ELR (cell line): ENCODE measurements at regions not wholly inside any gene's neighbourhood (a gene's known extent, or its start where the extent isn't known, plus 50 kb on each side); places are given as distances from the start of the nearest gene placed in this dataset.
A peak's percentile ranks its signal among the peaks of the same experiment; 100 is the strongest.

Experiments
- DNase-seq: peaks from one replicate; pipeline ENCODE4 v3.0.0-alpha.2; 2015; ENCODE audit warnings: low read depth

DNA sequence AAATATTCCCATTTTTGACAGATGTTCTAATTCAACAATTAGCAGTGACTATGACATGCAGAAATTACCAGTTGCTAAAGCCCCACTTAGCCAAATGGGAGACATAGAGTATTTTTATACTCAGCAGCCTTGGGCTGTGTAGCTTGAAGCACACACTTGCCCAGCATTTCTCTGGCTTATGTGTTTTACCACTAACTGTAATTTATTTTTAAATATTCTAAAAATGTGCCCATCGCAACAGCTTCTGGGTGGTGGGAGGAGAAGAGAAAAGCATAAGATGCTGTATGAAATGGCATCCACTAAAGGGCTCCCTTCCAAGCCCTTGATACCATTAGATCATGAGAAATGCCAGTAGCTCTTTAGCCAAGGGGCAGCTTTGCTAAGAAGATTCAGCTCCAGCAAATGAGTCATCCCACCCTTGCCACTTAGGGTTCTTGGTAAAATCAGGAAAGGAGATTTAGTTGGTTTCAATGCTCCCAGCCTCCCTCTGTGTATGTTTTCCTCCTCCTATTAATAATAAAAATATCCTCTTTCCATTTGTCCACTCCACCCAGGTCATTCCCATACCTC, 462.7 kb upstream of the DEPDC1 start:
- DNase-seq = no peak

DNA sequence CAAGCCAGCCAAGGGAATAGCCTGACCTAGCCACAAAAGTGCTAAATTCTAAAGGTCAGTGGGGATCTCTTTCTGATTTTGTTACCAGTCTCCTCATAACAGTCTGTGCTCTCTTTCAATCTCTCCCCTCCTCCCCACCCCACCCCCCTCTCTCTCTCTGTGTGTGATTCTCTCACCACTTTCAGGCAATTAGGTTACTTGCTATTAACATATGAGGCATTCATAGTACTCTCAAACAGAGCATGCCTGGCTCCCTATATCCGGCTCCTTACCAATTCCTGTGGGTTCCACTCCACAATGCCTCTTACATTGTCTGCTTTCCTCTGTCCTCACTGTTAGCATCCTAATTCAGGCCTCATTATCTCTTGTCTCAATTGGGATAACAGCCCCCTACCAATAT, 464.3 kb upstream of the DEPDC1 start:
- no peak for DNase-seq

- DNase-seq = no peak
Observed at GRCh38 chr1:68963353-68963752, 466.5 kb upstream of the DEPDC1 start.

- DNase-seq = no peak
Observed at GRCh38 chr1:68969441-68969840, 472.6 kb upstream of the DEPDC1 start.

- no peak for DNase-seq
Observed at GRCh38 chr1:68970571-68970970, 473.7 kb upstream of the DEPDC1 start.

DNA sequence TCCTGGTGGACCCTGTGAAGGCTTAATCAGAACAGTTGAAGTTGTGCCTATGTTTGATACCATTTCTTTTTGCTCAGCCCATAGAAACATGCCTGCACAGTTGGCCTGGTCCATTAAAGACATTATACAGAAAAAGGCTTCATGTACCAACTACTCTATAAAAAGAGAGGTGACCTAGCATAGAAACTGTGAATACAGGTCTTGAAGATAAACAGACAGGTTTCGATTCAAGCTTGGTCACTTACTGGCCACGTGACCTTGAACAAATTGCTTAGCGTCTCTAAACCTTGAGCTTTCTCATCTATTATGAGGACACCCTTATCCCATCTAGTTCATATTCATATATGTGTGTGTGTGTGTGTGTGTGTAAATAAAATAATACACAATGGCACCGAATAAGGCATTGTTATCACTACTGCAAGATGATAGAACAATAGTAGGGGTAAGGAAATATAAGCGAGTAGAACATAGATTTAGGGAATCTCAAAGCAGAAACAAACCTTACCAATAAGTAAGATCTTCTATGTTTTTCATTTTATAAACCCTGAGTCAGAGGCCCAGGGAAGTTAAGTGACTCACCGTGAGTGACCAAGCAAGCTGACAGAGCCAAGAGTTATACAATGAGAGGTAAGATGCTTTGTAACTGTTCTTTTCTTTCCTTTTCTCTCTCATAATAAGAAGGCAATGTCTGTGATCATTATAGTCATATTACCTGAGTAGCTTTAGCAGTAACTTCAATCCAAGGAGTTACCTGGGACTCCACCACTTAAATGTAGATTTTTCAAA, 476.8 kb upstream of the DEPDC1 start:
- DNase-seq = peak; percentile 20

GRCh38 chr1:68974447-68974846, 477.6 kb upstream of the DEPDC1 start:
- DNase-seq = no peak

DNA sequence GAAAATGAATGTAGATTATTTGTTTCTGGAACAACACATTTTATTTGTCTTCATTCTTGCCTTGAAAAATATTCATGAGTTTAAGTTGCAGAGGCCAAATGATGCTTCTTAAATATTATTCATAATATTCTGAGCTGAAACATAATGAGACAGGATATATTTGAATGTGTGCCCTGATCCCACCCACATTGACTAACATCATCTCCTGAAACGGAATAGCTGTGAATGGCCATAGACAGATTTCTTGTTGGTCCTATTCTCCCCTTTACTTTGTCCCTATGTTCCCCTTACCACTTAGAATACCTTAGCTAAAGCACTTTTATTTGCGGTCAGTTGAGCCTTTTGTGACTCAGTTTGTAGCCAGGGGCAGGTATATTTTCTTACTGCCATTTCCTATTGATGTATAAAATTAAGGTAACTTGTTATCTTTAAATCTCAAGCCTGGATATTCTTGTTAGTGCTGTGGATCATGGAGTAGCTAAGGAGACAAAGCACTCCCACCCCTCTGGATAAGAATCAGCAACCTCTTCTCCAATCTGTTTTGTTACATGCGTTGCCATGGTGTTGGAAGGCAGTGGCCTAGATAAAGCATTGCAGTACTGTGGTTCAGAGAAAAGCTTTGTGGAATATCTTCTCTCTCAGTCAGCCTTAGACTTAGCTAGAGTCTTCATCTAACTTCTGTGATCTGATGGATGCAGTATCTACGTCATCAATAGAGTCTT, 478.5 kb upstream of the DEPDC1 start:
- DNase-seq = no peak

DNA sequence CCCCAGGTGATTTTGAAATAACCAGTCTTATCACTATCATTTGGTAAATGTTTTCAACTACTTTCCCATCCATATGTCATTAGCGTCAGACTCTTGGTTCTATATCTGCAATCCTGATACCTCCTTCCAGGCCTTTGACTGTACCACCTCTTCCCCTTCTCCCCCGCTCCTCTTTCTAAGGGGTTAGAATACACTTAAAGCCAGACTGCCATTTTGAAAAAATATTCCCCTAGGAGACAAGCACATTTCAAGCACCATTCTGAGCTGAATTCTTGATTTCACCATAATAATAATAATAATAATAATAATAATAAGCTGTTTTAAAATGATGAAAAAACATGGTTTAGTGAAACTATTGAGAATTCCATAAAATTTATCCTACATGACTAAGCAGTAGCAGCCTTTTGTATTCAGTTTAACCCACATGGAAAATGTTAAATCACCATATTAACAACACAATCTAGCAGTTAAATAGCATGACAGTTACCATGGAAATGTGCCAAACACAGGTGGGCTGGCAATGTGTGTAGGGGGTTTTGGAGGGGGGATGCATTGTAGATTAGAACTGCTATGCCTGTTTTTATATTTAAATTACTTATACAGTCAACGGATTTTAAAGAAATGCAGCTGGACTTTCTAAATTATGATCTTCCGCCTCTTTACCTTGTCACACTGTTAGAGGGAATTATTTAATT, 480.2 kb upstream of the DEPDC1 start:
- no peak for DNase-seq

- no peak for DNase-seq
Observed at GRCh38 chr1:68979891-68980290, 483.0 kb upstream of the DEPDC1 start.

DNA sequence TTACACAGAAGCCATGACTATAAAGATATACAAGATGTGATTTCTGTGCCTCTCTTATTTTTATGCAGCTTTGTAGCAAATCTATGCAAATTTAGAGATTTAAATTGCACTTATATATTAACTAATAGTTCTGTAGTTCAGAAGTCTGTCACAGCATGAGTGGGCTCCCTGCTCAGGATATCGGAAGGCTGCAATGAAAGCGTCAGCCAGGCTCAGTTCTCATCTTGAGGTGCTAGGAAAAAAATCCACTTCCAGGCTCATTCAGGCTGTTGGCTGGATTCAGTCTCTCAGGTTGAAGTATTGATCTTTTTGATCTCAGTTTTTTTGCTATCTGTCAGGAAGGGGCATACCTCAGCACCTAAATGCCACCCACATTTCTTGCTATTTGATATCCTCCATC, 487.4 kb upstream of the DEPDC1 start:
- DNase-seq = no peak

DNA sequence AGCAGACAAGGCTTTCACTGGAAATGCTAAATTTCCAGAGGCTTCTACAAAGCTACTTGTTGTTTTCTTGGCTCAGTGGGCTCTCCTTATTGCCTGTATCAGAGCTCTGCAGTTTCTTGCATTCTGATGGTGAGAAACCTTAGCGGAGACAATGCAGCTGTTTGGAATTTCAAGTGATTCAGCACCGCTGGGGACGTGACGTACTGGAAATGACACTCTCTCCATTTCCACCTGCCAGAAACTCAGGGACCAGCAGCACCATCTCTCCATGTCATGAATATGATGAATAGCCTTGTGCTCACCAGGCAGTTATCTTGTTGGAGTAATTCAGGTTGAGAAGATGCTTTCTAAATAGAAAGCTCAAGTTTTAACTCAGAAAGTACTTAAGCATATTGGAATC, 497.2 kb upstream of the DEPDC1 start:
- DNase-seq = no peak

GRCh38 chr1:69016468-69016867, 519.6 kb upstream of the DEPDC1 start:
- DNase-seq = no peak

GRCh38 chr1:69029649-69030048, 532.8 kb upstream of the DEPDC1 start:
- no peak for DNase-seq

- DNase-seq = no peak
Observed at GRCh38 chr1:69038379-69038778, 529.3 kb upstream of the LRRC7 start.

GRCh38 chr1:69045572-69045971, 522.1 kb upstream of the LRRC7 start:
- DNase-seq = no peak

- no peak for DNase-seq
Observed at GRCh38 chr1:69055194-69055593, 512.5 kb upstream of the LRRC7 start.

DNA sequence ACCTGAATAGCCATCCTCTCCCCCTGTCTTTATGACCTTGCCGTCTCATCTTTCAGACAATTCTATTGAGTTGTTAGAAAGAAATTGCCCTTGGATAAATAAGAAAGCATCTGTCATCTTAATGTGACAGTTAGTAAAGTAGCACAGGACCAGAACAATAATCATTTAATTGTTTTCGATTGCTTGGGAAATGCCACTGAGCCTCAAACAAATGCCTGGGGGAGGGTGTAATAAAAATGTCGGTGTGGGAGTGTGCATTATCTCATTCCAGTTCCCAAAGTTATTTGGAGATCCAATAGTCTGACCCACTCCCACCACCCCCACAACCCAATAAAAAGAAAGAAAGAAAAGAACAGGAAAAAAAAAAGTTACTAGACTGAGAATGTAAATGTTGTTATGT, 509.3 kb upstream of the LRRC7 start:
- DNase-seq = no peak

- no peak for DNase-seq
Observed at GRCh38 chr1:69070660-69071373, 496.9 kb upstream of the LRRC7 start.

- DNase-seq = no peak
Observed at GRCh38 chr1:69073176-69073575, 494.5 kb upstream of the LRRC7 start.

DNA sequence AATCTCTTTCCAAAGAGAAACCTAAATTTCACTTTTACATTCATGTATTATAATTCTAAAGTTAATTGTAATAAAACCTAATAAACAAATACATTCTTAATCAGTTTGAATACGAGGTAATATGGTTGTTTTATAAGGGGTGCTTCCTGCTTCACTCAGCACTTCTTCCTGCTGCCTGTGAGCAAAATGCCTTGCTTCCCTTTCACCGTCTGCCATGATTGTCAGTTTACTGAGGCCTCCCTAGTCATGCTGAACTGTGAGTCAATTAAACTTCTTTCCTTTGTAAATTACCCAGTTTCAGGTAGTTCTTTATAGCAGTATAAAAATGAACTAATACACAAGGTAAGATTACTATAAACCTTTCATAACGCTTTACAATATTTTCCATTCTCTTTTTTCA, 491.1 kb upstream of the LRRC7 start:
- no peak for DNase-seq

DNA sequence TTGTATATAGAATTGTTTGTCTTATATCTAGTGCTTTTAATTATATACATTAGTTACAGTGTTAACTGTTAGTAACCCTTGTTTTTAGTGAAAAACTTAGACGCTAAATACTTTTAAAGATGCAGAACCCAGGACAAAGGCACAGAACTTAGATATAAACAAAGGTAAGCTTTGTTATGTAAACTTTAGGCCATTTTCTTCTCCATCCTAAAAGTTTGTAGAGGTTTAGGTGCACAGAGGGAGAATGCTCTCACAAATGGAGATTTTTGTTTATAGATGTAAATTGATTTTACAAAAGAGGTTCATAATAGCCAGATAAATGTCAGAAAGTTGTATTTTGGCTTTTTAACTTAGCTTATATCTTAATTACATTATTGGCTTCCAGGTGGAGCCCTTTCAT, 490.5 kb upstream of the LRRC7 start:
- DNase-seq = no peak
